GM23338 (cell line): ENCODE measurements at regions not wholly inside any gene's neighbourhood (a gene's known extent, or its start where the extent isn't known, plus 50 kb on each side); places are given as distances from the start of the nearest gene placed in this dataset.

Experiments
- ATAC-seq: fragments of 200-7000 bp; cut with Tn5 transposase; 3 replicates; pipeline ENCODE4 v1.9.1; 2020
- DNase-seq: peaks from one replicate; pipeline ENCODE4 v3.0.0-alpha.2; 2015; ENCODE audit warnings: low spot score
- H2AFZ ChIP-seq: fragments of 200-600 bp; sonication (generic); 2 replicates; pipeline ENCODE4 v1.8.0; 2016; ENCODE audit warnings: antibody characterized with exemption, mild to moderate bottlenecking, moderate library complexity
- H3F3A ChIP-seq: fragments of 200-600 bp; sonication (generic); replicated peaks from 2 replicates; pipeline ENCODE4 v1.8.0; 2017; ENCODE audit warnings: antibody characterized with exemption, mixed run types, low read depth
- H3K27ac ChIP-seq: fragments of 200-600 bp; sonication (generic); 2 replicates; pipeline ENCODE4 v1.6.1; 2016; ENCODE audit warnings: low read depth
- H3K27me3 ChIP-seq: fragments of 200-600 bp; sonication (generic); 2 replicates; pipeline ENCODE4 v1.8.0; 2016; ENCODE audit warnings: mild to moderate bottlenecking, mixed run types, moderate library complexity; ENCODE audit not compliant: insufficient read depth
- H3K36me3 ChIP-seq: fragments of 200-600 bp; sonication (generic); 2 replicates; pipeline ENCODE4 v1.8.0; 2016; ENCODE audit warnings: mild to moderate bottlenecking; ENCODE audit not compliant: insufficient read depth
- H3K4me1 ChIP-seq: fragments of 200-600 bp; sonication (generic); 2 replicates; pipeline ENCODE4 v1.8.0; 2016; ENCODE audit warnings: mild to moderate bottlenecking, moderate library complexity; ENCODE audit not compliant: insufficient read depth
- H3K4me2 ChIP-seq: fragments of 200-600 bp; sonication (generic); 2 replicates; pipeline ENCODE4 v1.7.1; 2017; ENCODE audit warnings: mixed run types
- H3K4me3 ChIP-seq: fragments of 200-600 bp; sonication (generic); 2 replicates; pipeline ENCODE4 v1.6.1; 2016; ENCODE audit warnings: mixed run types
- H3K79me2 ChIP-seq: fragments of 200-600 bp; sonication (generic); replicated peaks from 2 replicates; pipeline ENCODE4 v1.8.0; 2017; ENCODE audit warnings: mild to moderate bottlenecking; ENCODE audit not compliant: insufficient read depth
- H3K9me2 ChIP-seq: fragments of 200-600 bp; sonication (generic); 2 replicates; pipeline ENCODE4 v1.8.0; 2017; ENCODE audit not compliant: insufficient read depth
- H4K20me1 ChIP-seq: fragments of 200-600 bp; sonication (generic); replicated peaks from 2 replicates; pipeline ENCODE4 v1.8.0; 2017; ENCODE audit warnings: mild to moderate bottlenecking; ENCODE audit not compliant: insufficient read depth
- H3K27ac Mint-ChIP-seq: 2 replicates; pipeline ENCODE4 v1.8.0; 2020; ENCODE audit warnings: inconsistent platforms, mild to moderate bottlenecking, moderate library complexity, mixed read lengths
- H3K27me3 Mint-ChIP-seq: 3 replicates; pipeline ENCODE4 v1.8.0; 2022; ENCODE audit warnings: low read depth, mild to moderate bottlenecking, moderate library complexity, mixed read lengths, inconsistent platforms; ENCODE audit not compliant: insufficient read depth, poor library complexity
- H3K36me3 Mint-ChIP-seq: 3 replicates; pipeline ENCODE4 v1.8.0; 2021; ENCODE audit warnings: low read depth, mild to moderate bottlenecking, inconsistent platforms, moderate library complexity, mixed read lengths
- H3K4me1 Mint-ChIP-seq: 3 replicates; pipeline ENCODE4 v1.8.0; 2020; ENCODE audit warnings: mild to moderate bottlenecking, inconsistent platforms, mixed read lengths
- H3K4me3 Mint-ChIP-seq: 3 replicates; pipeline ENCODE4 v1.8.0; 2021; ENCODE audit warnings: moderate library complexity, mild to moderate bottlenecking, inconsistent platforms, mixed read lengths
- H3K9me3 Mint-ChIP-seq: 3 replicates; pipeline ENCODE4 v1.8.0; 2020; ENCODE audit warnings: moderate library complexity, mild to moderate bottlenecking, inconsistent platforms, mixed read lengths
- CREB1 ChIP-seq: fragments of 250-450 bp; sonication (Bioruptor Pico); IDR thresholded peaks from 2 replicates; pipeline ENCODE4 v1.5.0; 2020; ENCODE audit warnings: low read depth, mild to moderate bottlenecking, moderate library complexity
- EZH2 ChIP-seq: fragments of 200-600 bp; sonication (generic); IDR thresholded peaks from one replicate; pipeline ENCODE4 v1.8.0; 2017; ENCODE audit warnings: antibody characterized with exemption, mild to moderate bottlenecking, low read depth; ENCODE audit not compliant: unreplicated experiment
- EZH2phosphoT487 ChIP-seq: fragments of 200-600 bp; sonication (generic); IDR thresholded peaks from one replicate; pipeline ENCODE4 v1.8.1; 2018; ENCODE audit warnings: antibody characterized with exemption; ENCODE audit not compliant: unreplicated experiment
- JUNB ChIP-seq: IDR thresholded peaks from one replicate; pipeline ENCODE4 v1.6.1; 2016; ENCODE audit warnings: antibody characterized with exemption; ENCODE audit not compliant: unreplicated experiment
- NANOG ChIP-seq: IDR thresholded peaks from 2 replicates; pipeline ENCODE4 v1.6.1; 2016; ENCODE audit warnings: antibody characterized with exemption, borderline replicate concordance
- POLR2AphosphoS5 ChIP-seq: IDR thresholded peaks from 2 replicates; pipeline ENCODE4 v1.6.1; 2016; ENCODE audit warnings: antibody characterized with exemption, low read depth
- STAT1 ChIP-seq: IDR thresholded peaks from one replicate; pipeline ENCODE4 v1.6.1; 2016; ENCODE audit warnings: antibody characterized with exemption; ENCODE audit not compliant: unreplicated experiment
- ZNF114 ChIP-seq: fragments of 250-450 bp; sonication (Bioruptor Pico); IDR thresholded peaks from 2 replicates; pipeline ENCODE4 v1.5.0; 2020; ENCODE audit warnings: mild to moderate bottlenecking, moderate library complexity
- ZNF331 ChIP-seq: fragments of 250-450 bp; sonication (Bioruptor Pico); IDR thresholded peaks from 2 replicates; pipeline ENCODE4 v1.5.0; 2020; ENCODE audit warnings: low read depth, mild to moderate bottlenecking, moderate library complexity
- ZNF462 ChIP-seq: fragments of 250-450 bp; sonication (Bioruptor Pico); IDR thresholded peaks from 2 replicates; pipeline ENCODE4 v1.5.0; 2020; ENCODE audit warnings: mild to moderate bottlenecking, moderate library complexity
- TF ChIP-seq, protein P1 (sequence below), 2 experiments: fragments of 200-600 bp in 1 of 2; sonication (generic) in 1 of 2; conservative IDR thresholded peaks; 2 replicates each; pipeline versions ENCODE4 v1.5.1 to v1.6.1; 2016 to 2017; ENCODE audit warnings: antibody characterized with exemption in 2 of 2, low read depth in 2 of 2, mild to moderate bottlenecking in 2 of 2, moderate library complexity in 1 of 2
- TF ChIP-seq, protein P2 (sequence below): IDR thresholded peaks from one replicate; pipeline ENCODE4 v1.6.1; 2018; ENCODE audit warnings: antibody characterized with exemption; ENCODE audit not compliant: unreplicated experiment
- TF ChIP-seq, protein P3 (sequence below): IDR thresholded peaks from 2 replicates; pipeline ENCODE4 v1.6.1; 2016; ENCODE audit warnings: antibody characterized with exemption

DNA sequence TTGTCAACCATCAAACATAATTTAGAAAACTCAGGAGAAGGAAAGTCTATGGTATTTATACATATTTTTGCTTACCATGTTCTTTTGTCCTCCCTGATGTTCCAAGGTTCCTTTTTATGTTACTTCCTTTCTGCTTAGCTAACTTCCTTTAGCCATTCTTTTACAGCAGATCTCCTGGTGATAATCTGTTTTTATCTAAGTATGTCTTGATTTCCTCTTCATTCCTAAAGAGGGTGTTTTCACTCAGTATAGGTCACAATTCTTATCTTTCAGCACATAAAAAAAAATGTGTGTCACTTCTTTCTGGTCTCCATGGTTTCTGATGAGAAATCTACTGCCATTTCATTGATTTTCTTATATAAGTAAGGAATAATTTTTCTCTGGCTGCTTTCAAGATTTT lies 384.4 kb upstream of the PDE4D start (continued):
- no peak for TF ChIP-seq CREB1 (CRISPR knock-in tag)
- TF ChIP-seq, protein P1, sequence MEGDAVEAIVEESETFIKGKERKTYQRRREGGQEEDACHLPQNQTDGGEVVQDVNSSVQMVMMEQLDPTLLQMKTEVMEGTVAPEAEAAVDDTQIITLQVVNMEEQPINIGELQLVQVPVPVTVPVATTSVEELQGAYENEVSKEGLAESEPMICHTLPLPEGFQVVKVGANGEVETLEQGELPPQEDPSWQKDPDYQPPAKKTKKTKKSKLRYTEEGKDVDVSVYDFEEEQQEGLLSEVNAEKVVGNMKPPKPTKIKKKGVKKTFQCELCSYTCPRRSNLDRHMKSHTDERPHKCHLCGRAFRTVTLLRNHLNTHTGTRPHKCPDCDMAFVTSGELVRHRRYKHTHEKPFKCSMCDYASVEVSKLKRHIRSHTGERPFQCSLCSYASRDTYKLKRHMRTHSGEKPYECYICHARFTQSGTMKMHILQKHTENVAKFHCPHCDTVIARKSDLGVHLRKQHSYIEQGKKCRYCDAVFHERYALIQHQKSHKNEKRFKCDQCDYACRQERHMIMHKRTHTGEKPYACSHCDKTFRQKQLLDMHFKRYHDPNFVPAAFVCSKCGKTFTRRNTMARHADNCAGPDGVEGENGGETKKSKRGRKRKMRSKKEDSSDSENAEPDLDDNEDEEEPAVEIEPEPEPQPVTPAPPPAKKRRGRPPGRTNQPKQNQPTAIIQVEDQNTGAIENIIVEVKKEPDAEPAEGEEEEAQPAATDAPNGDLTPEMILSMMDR (conservative IDR thresholded peaks at IDR 0.05; ENCODE audit: low read depth in 2 of 2) = no peak

- H3K27me3 Mint-ChIP-seq = peaks cover 2% of the 10 kb centered on the region
- peaks cover 6% of the 10 kb centered on the region; the same call in 1 of the 2 replicates for H3K4me1 ChIP-seq
- H3K4me2 ChIP-seq = no peak overlapping the region
- no peaks in the 10 kb centered on the region for H3K36me3 Mint-ChIP-seq
- no peaks in the 10 kb centered on the region for H3F3A ChIP-seq
- H3K9me2 ChIP-seq = no peaks in the 10 kb centered on the region
- DNase-seq = no peak
- H3K4me3 ChIP-seq = no peak overlapping the region
- H3K36me3 ChIP-seq = no peaks in the 10 kb centered on the region
- peaks cover 17% of the 10 kb centered on the region; the same call in 2 of the 3 replicates for H3K4me1 Mint-ChIP-seq
- H3K4me3 Mint-ChIP-seq = no peak overlapping the region
- H3K27me3 ChIP-seq = no peaks in the 10 kb centered on the region
- no peaks in the 10 kb centered on the region for H4K20me1 ChIP-seq
- H3K9me3 Mint-ChIP-seq = no peaks in the 10 kb centered on the region
- no peak overlapping the region for H2AFZ ChIP-seq
- H3K79me2 ChIP-seq = no peaks in the 10 kb centered on the region
- H3K27ac ChIP-seq = no peak overlapping the region
- ATAC-seq = no peak
- no peak overlapping the region for H3K27ac Mint-ChIP-seq
- TF ChIP-seq ZNF462 (CRISPR knock-in tag) (no peak), STAT1 (no peak), ZNF114 (CRISPR knock-in tag) (no peak), JUNB (no peak), EZH2 (no peak), CREB1 (CRISPR knock-in tag) (no peak), POLR2AphosphoS5 (no peak), NANOG (no peak), EZH2phosphoT487 (no peak), ZNF331 (CRISPR knock-in tag) (no peak)
- TF ChIP-seq, protein P2, sequence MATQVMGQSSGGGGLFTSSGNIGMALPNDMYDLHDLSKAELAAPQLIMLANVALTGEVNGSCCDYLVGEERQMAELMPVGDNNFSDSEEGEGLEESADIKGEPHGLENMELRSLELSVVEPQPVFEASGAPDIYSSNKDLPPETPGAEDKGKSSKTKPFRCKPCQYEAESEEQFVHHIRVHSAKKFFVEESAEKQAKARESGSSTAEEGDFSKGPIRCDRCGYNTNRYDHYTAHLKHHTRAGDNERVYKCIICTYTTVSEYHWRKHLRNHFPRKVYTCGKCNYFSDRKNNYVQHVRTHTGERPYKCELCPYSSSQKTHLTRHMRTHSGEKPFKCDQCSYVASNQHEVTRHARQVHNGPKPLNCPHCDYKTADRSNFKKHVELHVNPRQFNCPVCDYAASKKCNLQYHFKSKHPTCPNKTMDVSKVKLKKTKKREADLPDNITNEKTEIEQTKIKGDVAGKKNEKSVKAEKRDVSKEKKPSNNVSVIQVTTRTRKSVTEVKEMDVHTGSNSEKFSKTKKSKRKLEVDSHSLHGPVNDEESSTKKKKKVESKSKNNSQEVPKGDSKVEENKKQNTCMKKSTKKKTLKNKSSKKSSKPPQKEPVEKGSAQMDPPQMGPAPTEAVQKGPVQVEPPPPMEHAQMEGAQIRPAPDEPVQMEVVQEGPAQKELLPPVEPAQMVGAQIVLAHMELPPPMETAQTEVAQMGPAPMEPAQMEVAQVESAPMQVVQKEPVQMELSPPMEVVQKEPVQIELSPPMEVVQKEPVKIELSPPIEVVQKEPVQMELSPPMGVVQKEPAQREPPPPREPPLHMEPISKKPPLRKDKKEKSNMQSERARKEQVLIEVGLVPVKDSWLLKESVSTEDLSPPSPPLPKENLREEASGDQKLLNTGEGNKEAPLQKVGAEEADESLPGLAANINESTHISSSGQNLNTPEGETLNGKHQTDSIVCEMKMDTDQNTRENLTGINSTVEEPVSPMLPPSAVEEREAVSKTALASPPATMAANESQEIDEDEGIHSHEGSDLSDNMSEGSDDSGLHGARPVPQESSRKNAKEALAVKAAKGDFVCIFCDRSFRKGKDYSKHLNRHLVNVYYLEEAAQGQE = no peak
- TF ChIP-seq, protein P3, sequence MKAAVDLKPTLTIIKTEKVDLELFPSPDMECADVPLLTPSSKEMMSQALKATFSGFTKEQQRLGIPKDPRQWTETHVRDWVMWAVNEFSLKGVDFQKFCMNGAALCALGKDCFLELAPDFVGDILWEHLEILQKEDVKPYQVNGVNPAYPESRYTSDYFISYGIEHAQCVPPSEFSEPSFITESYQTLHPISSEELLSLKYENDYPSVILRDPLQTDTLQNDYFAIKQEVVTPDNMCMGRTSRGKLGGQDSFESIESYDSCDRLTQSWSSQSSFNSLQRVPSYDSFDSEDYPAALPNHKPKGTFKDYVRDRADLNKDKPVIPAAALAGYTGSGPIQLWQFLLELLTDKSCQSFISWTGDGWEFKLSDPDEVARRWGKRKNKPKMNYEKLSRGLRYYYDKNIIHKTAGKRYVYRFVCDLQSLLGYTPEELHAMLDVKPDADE = no peak
These were observed 381.2 kb upstream of the PDE4D start for GRCh38 chr5:60274747-60275146.
